Muscle layer of colon (tissue), 2 donors: ENCODE measurements at regions not wholly inside any gene's neighbourhood (a gene's known extent, or its start where the extent isn't known, plus 50 kb on each side); places are given as distances from the start of the nearest gene placed in this dataset.

ENCODE experiments used
- H3K27ac ChIP-seq: one replicate; pipeline ENCODE4 v1.7.0; 2013; ENCODE audit warnings: low read depth, mild to moderate bottlenecking, low read length, moderate library complexity
- H3K27me3 ChIP-seq, 2 donors: one replicate each; pipeline ENCODE4 v1.7.0; 2013; ENCODE audit warnings: low read length in 2 of 2, mild to moderate bottlenecking in 2 of 2; ENCODE audit not compliant: insufficient read depth in 2 of 2, control insufficient read depth in 1 of 2
- H3K36me3 ChIP-seq: one replicate; pipeline ENCODE4 v1.7.0; 2013; ENCODE audit warnings: mild to moderate bottlenecking, low read length; ENCODE audit not compliant: insufficient read depth
- H3K4me1 ChIP-seq: one replicate; pipeline ENCODE4 v1.7.0; 2013; ENCODE audit warnings: mild to moderate bottlenecking, low read length; ENCODE audit not compliant: insufficient read depth
- H3K4me3 ChIP-seq, 2 donors: one replicate each; pipeline ENCODE4 v1.7.0; 2013; ENCODE audit warnings: low read length in 2 of 2, low read depth in 1 of 2, mild to moderate bottlenecking in 1 of 2, moderate library complexity in 1 of 2
- H3K9ac ChIP-seq: one replicate; pipeline ENCODE4 v1.7.0; 2013; ENCODE audit warnings: low read length
- H3K9me3 ChIP-seq: one replicate; pipeline ENCODE4 v1.7.0; 2013; ENCODE audit warnings: mild to moderate bottlenecking, low read length
- donor health status: abdominal sarcoma.
- donor health status: Adenocarcinoma of cecum.

DNA sequence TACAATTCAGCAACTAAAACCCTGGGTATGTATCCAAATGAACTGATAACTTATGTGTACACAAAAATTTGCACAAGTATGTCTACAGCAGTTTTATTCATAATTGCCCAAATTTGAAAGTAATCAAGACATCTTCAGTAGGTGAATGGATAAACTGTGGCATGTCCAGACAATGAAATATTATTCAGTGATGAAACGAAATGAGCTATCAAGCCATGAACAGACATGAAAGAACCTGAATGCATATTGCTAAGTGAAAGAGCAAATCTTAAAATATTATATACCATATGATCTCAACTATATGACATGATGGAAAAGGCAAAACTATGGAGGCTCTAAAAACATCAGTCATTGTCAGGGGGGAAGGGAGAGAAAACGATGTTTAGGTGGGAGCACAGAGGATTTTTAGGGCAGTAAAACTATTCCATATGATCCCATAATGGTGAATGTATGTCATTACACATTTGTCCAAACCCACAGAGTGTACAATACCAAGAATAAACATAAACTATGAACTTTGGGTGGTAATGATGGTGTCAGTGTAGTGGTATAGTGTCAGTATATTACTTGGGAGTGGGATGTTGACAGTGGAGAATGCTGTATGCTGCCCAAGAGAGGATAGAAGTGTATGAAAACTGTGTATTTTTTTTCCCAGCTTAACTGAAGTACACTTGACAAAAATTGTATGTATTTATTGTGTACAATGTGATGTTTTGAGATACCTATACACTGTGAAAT is 92.8 kb upstream of the PPP2R5A start:
- Histone ChIP-seq H3K9ac (no peak overlapping the region), H3K9me3 (no peaks in the 10 kb centered on the region), H3K4me3 (no peak overlapping the region), H3K27me3 (no peaks in the 10 kb centered on the region), H3K27ac (no peak overlapping the region), H3K4me1 (no peaks in the 10 kb centered on the region), H3K36me3 (no peaks in the 10 kb centered on the region)

DNA sequence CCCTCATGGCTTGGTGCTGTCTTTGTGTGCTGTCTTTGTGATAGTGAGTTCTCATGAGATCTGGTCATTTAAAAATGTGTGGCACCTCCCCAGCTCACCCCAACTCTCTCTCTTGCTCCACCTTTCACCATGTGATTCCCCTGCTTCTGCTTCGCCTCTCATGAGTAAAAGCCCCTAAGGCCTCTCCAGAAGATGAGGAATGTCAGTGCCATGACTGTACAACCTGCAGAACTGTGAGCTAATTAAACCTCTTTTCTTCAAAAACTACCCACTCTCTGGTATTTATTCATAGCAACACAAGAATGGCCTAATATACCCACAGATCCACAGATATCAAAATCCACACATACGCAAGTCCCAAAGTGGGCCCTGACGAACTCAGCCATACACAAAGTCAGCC is 88.9 kb upstream of the PPP2R5A start:
- H3K27me3 ChIP-seq: no peaks in the 10 kb centered on the region
- H3K4me1 ChIP-seq: no peaks in the 10 kb centered on the region

DNA sequence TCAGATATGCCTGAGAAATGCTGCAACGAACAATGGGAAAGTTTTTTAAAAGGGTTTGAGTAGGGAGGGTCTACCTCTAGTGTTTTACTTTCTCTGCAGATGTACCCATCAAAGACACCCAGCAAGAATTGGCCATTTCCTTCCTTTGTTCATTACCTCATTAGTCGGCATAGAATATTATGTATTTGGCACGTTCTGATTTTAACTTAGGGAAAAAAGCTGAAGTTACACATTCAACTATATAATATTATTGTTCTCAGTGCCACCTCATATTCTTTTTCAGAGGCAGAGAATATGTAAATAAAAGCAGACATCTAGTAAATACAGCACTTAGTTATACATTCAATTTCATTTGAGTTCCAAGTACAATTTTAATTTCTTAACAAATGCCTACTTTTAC is 83.7 kb upstream of the PPP2R5A start:
- Histone ChIP-seq H3K4me1 (no peaks in the 10 kb centered on the region), H3K9me3 (no peaks in the 10 kb centered on the region), H3K27ac (no peak overlapping the region), H3K36me3 (no peaks in the 10 kb centered on the region), H3K9ac (no peak overlapping the region), H3K27me3 (no peaks in the 10 kb centered on the region), H3K4me3 (no peak overlapping the region)

More for the DNA sequence above, 88.9 kb upstream of the PPP2R5A start:
- H3K4me3 ChIP-seq: no peak overlapping the region
- no peak overlapping the region for H3K9ac ChIP-seq
- H3K27ac ChIP-seq: no peak overlapping the region
- no peaks in the 10 kb centered on the region for H3K36me3 ChIP-seq
- H3K9me3 ChIP-seq: no peaks in the 10 kb centered on the region

DNA sequence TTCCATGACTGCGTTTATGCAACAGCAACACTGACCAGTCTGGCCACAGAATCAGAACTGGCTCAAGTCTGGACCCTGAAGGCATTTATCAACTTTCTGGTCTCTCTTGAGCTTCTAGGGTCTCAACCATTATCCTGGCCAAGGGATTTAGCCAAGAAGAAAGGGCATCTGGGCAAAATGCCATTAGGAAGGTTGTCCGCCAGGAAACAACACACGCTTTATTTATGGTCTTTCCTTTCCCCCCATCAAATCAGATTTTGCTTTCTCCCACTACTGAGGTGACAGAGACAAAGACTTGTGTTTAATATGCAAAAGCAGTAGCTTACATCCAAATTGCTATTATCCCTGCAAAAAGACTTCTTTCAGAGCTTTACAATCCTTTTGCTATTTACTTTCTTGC is 81.6 kb upstream of the PPP2R5A start:
- no peaks in the 10 kb centered on the region for H3K27me3 ChIP-seq
- no peaks in the 10 kb centered on the region for H3K9me3 ChIP-seq
- H3K4me3 ChIP-seq: no peak overlapping the region
- no peaks in the 10 kb centered on the region for H3K4me1 ChIP-seq
- no peaks in the 10 kb centered on the region for H3K36me3 ChIP-seq
- H3K27ac ChIP-seq: no peak overlapping the region
- no peak overlapping the region for H3K9ac ChIP-seq

DNA sequence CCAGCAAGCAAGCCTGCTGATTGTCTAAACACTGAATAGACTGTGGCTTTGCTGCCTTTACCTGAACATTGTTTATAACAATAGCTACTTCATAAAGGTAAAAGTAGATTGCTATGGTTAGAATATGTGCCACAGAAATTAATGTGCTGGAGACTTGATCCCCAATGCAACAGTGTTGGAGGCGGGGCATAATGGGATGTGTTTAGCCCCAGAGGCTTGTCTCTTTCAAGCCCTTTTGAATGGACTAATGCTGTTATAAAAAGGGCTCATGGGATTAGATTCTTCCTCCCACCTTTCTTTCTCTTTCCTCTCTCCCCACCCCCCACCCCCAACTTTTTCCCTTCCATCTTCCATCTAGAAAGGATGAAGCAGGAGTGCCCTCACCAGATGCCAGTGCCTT is 80.2 kb upstream of the PPP2R5A start:
- Histone ChIP-seq H3K27ac (no peak overlapping the region), H3K9me3 (no peaks in the 10 kb centered on the region), H3K9ac (no peak overlapping the region), H3K4me1 (no peaks in the 10 kb centered on the region), H3K27me3 (no peaks in the 10 kb centered on the region), H3K4me3 (no peak overlapping the region), H3K36me3 (no peaks in the 10 kb centered on the region)

DNA sequence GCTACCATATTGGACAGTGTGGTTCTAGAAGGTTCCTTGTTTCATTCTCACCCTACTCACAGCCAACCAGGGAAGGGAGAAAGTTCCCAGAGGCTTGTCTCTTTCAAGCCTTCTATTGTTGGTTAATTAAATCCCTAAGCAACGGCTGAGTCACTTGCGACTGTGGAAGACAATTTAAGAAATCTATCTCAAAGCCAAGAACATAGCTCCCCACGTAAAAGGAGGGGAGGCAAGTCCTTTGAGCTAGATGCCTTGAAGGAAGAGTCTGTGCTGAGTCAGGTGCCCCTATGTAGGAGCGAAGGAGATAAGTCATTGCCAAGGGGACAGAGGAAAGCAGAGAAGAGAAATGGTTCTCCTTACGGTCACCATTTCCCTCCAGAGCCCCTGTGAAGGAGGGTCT is 79.4 kb upstream of the PPP2R5A start:
- H3K27me3 ChIP-seq: no peaks in the 10 kb centered on the region
- H3K27ac ChIP-seq: no peak overlapping the region

DNA sequence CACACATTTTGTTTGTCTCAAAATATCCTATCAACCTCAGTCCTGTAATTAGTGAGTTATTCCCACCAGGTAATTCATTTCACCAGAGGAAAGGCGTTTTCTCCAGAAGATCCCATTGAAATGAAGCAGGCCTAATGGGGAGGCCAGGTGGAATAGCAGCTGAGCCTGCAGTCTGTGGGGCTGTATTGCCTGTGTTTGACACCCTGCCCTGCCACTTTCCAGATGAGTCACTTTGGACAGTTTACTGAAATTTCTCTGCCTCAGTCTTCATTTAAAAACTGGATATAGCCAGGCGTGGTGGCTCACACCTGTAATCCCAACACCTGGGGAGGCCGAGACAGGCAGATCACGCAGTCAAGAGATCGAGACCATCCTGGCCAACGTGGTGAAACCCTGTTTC is 78.1 kb upstream of the PPP2R5A start:
- Histone ChIP-seq H3K9ac (no peak overlapping the region), H3K4me1 (no peaks in the 10 kb centered on the region), H3K9me3 (no peaks in the 10 kb centered on the region), H3K27me3 (no peaks in the 10 kb centered on the region), H3K27ac (no peak overlapping the region), H3K36me3 (no peaks in the 10 kb centered on the region), H3K4me3 (no peak overlapping the region)

More for the DNA sequence above, 79.4 kb upstream of the PPP2R5A start:
- Histone ChIP-seq H3K4me1 (no peaks in the 10 kb centered on the region), H3K9ac (no peak overlapping the region), H3K36me3 (no peaks in the 10 kb centered on the region), H3K9me3 (no peaks in the 10 kb centered on the region), H3K4me3 (no peak overlapping the region)

DNA sequence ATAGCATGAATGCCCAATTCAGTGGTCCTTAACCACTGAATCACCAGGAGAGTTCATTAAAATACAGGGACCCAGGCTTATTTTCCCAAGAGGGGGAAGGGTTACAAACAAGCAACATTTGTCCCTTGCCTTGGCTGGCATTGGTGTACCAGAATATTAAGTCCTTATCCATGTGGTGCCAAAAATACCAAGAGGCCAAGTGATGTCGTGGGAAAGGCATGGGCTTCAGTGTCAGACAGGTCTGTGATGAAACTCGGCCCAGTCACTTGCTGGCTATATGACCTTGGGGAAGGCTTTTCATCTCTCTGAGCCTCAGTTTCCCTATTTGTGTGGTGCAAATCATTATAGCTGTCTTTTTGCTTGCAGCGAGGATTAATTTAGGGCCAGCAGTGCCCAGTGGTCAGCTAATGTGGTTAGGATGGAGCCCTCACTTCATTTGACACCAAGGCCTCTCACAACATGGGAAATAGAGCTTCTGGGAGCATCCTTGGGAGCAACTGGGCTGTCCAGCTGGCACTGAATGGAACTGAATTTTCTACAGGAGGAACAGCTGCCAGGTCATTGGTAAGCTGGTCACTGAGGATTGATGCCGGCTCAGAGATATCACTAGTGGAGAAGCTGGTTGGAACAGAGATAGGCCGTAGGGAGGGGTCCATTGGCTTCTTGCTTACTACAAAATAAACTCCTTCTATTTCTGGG is 77.2 kb upstream of the PPP2R5A start:
- Histone ChIP-seq H3K9ac (no peak overlapping the region), H3K4me3 (no peak overlapping the region), H3K36me3 (no peaks in the 10 kb centered on the region), H3K27ac (no peak overlapping the region), H3K27me3 (no peaks in the 10 kb centered on the region), H3K4me1 (no peaks in the 10 kb centered on the region), H3K9me3 (no peaks in the 10 kb centered on the region)

DNA sequence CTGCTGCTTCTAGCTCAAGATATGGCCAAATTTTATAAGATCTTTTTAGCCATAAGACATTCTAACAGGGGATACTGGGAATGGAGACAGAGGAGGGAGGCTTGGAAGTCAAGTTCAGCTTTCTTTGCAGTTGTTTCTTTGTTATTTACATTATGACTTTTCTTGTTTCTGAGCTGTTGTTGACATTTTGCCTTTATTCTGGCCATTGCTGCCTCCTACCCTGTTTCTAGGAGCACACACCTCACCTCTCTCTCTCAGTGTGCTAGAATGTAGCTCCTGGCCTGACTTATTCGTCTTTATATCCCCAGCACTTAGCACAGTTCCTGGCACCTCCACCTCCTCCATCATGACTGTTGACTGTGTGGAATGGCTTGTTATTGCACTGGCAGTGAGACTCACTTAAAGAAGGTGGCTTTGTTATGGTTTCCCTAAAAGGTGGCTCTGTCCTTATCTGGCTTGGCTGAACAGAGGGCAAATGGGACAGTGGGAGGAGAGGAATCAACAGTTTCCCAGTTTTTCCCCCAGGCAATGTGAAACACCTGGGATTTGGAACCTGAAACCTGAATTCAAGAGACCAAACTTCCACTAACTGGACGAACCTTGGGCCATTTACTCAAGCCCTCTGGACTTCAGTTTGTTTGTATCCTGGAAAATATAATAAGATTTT is 76.1 kb upstream of the PPP2R5A start:
- Histone ChIP-seq H3K36me3 (no peaks in the 10 kb centered on the region), H3K4me3 (no peak overlapping the region), H3K4me1 (no peaks in the 10 kb centered on the region), H3K9me3 (no peaks in the 10 kb centered on the region), H3K27me3 (no peaks in the 10 kb centered on the region), H3K27ac (no peak overlapping the region), H3K9ac (no peak overlapping the region)

DNA sequence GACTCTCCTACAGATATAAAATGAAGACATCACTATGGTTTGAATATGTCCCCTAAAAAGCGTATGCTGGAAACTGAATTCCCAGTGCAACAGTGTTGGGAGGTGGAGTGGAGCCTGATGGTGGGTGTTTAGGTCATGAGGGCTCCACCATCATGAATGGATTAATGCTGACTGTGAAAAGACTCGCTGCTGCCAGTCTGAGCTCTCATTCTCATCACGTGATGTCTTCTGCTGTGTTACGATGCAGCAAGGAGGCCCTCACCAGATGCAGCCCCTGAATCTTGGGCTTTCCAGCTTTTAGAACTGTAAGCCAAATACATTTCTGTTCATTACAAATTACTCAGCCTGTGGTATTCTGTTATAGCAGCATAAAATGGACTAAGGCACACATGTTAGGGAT is 73.8 kb upstream of the PPP2R5A start:
- Histone ChIP-seq H3K27ac (no peak overlapping the region), H3K4me1 (no peaks in the 10 kb centered on the region)

DNA sequence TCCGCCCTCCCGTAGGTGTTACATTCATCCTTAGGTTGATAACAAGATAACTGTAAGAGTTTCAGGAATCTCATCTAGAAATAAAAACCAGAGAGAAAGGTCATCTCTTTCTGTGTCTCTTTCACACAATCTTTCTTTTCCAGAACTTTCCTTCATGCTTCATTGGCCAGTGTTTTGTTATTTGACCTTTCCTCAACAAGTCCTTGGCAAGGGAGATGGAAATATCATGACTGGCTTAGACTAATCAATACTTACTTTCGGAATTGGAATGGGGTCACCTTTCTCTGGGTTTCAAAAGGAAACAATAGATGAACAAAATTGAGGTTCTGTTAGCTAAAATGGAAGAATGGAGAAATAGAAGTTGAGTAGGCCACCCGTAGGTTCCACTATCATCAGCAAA is 72.9 kb upstream of the PPP2R5A start:
- H3K27me3 ChIP-seq: no peaks in the 10 kb centered on the region
- H3K9ac ChIP-seq: no peak overlapping the region
- no peak overlapping the region for H3K27ac ChIP-seq
- H3K36me3 ChIP-seq: no peaks in the 10 kb centered on the region
- no peaks in the 10 kb centered on the region for H3K4me1 ChIP-seq
- H3K9me3 ChIP-seq: no peaks in the 10 kb centered on the region
- no peak overlapping the region for H3K4me3 ChIP-seq

More for the DNA sequence above, 73.8 kb upstream of the PPP2R5A start:
- H3K36me3 ChIP-seq: no peaks in the 10 kb centered on the region
- no peak overlapping the region for H3K9ac ChIP-seq
- no peaks in the 10 kb centered on the region for H3K27me3 ChIP-seq
- H3K9me3 ChIP-seq: no peaks in the 10 kb centered on the region
- no peak overlapping the region for H3K4me3 ChIP-seq
